D341Med (cell line): ENCODE measurements at regions not wholly inside any gene's neighbourhood (a gene's known extent, or its start where the extent isn't known, plus 50 kb on each side); places are given as distances from the start of the nearest gene placed in this dataset.
"Not testable (repeated sequence)": the region's sequence is repeated elsewhere in the genome, so short reads cannot be mapped to it uniquely, and the experiment has no call there.

ENCODE experiments used
- DNase-seq: peaks from one replicate; pipeline ENCODE4 v3.0.0; 2012; ENCODE audit warnings: low spot score

- DNase-seq: no peak
Observed at GRCh38 chr5:99315413-99316183, 386.8 kb upstream of the CHD1 start.

- no peak for DNase-seq
Observed at GRCh38 chr5:99314721-99315120, 385.9 kb upstream of the CHD1 start.

GRCh38 chr5:99308131-99308530 lies 379.3 kb upstream of the CHD1 start:
- DNase-seq: no peak

- DNase-seq: no peak
Observed at GRCh38 chr5:99305045-99305580, 376.3 kb upstream of the CHD1 start.

- DNase-seq: no peak
Observed at GRCh38 chr5:99285606-99286005, 356.8 kb upstream of the CHD1 start.

- DNase-seq: no peak
Observed at GRCh38 chr5:99275128-99275527, 346.3 kb upstream of the CHD1 start.

GRCh38 chr5:99272576-99272975 lies 343.8 kb upstream of the CHD1 start:
- DNase-seq: peak; percentile 52

- DNase-seq: no peak
Observed at GRCh38 chr5:99258819-99259218, 330.0 kb upstream of the CHD1 start.

GRCh38 chr5:99248066-99248465 lies 319.3 kb upstream of the CHD1 start:
- no peak for DNase-seq

GRCh38 chr5:99247346-99247745 lies 318.5 kb upstream of the CHD1 start:
- no peak for DNase-seq

GRCh38 chr5:99243111-99243510 lies 314.3 kb upstream of the CHD1 start:
- DNase-seq: no peak

GRCh38 chr5:99239826-99240360 lies 311.1 kb upstream of the CHD1 start:
- DNase-seq: no peak

- no peak for DNase-seq
Observed at GRCh38 chr5:99191206-99191745, 262.5 kb upstream of the CHD1 start.

- no peak for DNase-seq
Observed at GRCh38 chr5:99187611-99188010, 258.8 kb upstream of the CHD1 start.

- no peak for DNase-seq
Observed at GRCh38 chr5:99179206-99179605, 250.4 kb upstream of the CHD1 start.

GRCh38 chr5:99177796-99178195 lies 249.0 kb upstream of the CHD1 start:
- DNase-seq: no peak

- DNase-seq: no peak
Observed at GRCh38 chr5:99176186-99176585, 247.4 kb upstream of the CHD1 start.

GRCh38 chr5:99169309-99169708 lies 240.5 kb upstream of the CHD1 start:
- no peak for DNase-seq

- not testable (repeated sequence) for DNase-seq
Observed at GRCh38 chr5:99161538-99161937, 232.7 kb upstream of the CHD1 start.

GRCh38 chr5:99156688-99157087 lies 227.9 kb upstream of the CHD1 start:
- DNase-seq: no peak

GRCh38 chr5:99143283-99143795 lies 214.5 kb upstream of the CHD1 start:
- not testable (repeated sequence) for DNase-seq

GRCh38 chr5:99141534-99142128 lies 212.8 kb upstream of the CHD1 start:
- DNase-seq: no peak

GRCh38 chr5:99138911-99139310 lies 210.1 kb upstream of the CHD1 start:
- no peak for DNase-seq
